HG03108 (cell line): ENCODE measurements at regions not wholly inside any gene's neighbourhood (a gene's known extent, or its start where the extent isn't known, plus 50 kb on each side); places are given as distances from the start of the nearest gene placed in this dataset.
A peak's percentile ranks its signal among the peaks of the same experiment; 100 is the strongest.
"Not testable (repeated sequence)": the region's sequence is repeated elsewhere in the genome, so short reads cannot be mapped to it uniquely, and the experiment has no call there.

Source experiments
- ATAC-seq: cut with Tn5 transposase; IDR thresholded peaks from one replicate; pipeline ENCODE4 v1.9.1; 2021; ENCODE audit warnings: moderate library complexity; ENCODE audit not compliant: unreplicated experiment

DNA sequence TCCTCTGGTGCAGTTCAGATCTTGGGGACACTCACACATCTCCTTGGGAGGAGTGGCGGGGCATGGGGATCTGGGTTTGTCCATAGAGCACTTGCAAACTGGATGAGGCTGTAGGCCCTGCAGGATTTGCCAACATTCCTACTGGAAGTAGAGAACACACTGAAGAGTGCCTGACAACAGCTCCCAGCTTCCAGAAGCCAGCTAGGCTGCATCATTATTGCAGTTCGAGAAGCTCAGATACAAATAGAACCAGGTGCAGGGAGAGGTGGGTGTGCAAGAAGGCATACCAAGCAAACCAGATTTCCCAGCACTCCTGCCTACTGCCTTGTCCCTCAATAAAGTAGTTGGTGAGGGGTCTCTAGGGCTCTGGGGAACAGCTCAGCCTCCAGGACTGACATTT is 52.5 kb downstream of the RHOB start:
- no peak for ATAC-seq

DNA sequence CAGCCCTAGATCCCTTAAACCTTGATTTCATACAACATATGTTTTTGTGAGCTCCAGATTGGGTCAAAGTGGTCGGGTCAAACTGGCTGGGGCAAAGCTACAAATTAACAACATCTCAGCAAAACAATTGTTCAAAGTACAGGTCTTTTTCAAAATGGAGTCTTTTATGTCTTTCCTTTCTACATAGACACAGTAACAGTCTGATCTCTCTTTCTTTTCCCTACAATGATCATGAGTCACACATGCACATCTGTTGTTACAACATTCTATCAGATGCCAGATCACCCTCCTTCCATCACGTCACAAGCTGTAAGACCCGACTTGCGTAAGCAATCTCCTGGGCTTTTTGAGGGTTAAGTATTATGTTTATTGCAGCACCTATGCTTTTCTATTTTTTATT is 55.1 kb downstream of the RHOB start:
- no peak for ATAC-seq

DNA sequence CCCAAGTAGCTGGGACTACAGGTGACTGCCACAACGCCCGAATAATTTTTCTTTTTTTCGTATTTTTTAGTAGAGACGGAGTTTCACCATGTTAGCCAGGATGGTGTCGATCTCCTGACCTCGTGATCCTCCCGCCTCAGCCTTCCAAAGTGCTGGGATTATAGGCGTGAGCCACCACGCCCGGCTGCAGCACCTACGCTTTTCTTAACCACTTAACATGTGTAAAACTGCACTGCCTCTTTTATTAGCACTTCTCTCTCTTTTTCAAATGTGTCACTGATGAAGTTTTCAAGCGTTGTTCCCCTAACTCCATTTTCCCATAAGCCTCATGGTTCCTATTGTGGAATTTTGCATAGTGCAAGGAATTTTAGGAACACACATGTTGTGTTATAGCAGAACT is 55.6 kb downstream of the RHOB start:
- ATAC-seq: not testable (repeated sequence)

DNA sequence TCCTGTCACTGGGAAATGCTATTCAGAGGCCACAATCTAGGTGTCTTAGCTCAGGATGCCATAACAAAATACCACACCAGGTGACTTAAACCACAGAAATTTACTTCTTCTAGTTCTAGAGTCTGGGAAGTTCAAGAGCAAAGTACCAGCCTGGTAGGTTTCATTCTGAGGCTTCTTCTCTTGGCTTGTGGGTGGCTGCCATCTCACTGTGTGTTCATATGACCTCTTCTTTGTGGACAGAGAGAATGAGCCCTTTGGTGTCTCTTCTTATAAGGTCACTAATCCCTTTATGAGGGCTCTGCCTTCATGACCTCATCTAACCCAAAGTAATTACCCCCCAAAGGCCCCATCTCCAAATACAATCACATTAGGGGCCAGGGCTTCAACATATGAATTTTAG is 57.3 kb downstream of the RHOB start:
- ATAC-seq: no peak

DNA sequence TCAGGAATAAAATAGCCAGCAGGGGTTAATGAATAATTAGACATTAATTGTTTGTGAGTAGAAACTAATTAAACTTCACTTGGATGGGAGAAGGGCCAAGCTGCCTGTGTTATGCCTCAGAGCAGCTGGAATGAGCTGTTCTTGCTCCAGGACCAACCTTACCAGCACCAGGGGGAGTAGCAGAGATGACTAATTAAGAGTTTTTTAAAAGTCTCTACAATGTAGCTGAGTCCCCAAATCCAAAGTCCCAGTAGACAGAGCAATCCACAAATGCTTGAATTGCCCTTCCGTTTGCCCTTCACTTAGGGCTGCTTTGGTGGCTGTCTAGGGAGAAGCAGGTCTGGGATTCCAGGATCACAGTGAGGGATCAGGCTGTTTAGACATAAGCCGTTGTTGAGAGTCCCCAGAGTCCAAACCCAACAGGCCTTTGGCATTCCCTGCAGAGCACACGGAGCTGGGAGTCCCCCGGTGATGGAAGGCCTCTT is 59.4 kb downstream of the RHOB start:
- ATAC-seq: no peak

DNA sequence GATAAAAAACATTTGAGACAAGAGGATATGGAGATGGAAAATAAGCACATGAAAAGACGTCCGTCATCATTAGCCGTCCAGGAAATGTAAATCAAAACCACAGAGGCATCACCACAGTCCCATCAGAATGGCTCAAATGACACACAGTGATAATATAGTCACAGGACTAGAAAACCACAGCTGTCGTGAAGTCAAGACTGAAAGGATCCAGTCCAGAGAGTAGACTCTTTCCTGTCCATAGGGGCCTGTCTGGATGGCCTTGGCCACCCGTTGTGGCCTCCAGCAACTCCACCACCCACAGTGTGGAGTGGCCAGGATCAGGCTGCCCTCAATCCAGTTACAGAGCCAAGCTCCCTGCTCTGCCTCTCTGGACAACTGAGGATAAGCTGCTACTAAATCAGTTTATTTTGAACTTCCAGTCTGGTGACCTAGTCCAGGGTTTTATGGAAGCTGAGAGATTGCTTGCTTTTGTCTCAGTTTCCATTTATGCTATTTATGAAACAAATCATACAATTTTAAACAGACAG is 60.4 kb downstream of the RHOB start:
- ATAC-seq: peak; percentile 96

DNA sequence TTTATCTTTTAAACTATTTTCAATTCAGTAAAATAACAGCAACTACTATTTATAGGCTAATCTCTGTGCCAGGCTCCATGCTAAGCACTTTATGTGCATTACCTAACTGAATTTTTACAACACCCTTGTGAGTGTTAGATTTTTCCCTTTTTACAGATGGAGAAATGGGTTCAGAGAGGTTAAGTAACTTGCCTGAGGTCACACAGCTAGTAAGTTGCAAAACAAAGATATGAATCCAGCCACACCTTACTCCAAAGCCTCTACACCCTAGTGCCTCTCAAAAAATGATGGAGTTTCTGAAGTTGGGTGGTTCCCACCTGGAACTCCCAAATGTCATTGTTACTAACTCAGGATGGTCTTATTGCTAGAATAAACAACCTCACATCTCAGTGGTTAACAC is 60.8 kb downstream of the RHOB start:
- no peak for ATAC-seq

DNA sequence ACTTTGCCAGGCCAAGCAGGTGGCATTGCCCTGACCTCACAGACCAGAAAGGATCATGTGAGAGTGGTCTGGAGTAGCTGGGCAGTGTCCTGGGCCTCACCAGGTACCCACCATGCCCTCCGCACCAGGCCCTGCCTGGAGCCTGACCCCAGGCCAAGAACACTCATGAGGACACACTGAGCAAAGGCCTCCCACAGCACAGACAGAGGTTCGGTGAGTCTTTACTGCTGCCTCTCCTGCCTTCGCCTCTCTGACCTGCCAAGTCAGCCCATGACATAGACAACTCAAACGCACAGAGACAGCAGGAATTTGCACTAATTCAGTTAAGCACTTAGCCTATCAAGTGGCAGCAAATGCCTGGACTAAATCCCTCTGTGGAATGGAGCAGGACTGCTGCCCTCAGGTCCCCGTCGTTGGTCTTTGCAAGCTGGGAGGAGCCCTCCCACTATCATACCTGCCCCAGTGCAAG is 62.5 kb downstream of the RHOB start:
- no peak for ATAC-seq

DNA sequence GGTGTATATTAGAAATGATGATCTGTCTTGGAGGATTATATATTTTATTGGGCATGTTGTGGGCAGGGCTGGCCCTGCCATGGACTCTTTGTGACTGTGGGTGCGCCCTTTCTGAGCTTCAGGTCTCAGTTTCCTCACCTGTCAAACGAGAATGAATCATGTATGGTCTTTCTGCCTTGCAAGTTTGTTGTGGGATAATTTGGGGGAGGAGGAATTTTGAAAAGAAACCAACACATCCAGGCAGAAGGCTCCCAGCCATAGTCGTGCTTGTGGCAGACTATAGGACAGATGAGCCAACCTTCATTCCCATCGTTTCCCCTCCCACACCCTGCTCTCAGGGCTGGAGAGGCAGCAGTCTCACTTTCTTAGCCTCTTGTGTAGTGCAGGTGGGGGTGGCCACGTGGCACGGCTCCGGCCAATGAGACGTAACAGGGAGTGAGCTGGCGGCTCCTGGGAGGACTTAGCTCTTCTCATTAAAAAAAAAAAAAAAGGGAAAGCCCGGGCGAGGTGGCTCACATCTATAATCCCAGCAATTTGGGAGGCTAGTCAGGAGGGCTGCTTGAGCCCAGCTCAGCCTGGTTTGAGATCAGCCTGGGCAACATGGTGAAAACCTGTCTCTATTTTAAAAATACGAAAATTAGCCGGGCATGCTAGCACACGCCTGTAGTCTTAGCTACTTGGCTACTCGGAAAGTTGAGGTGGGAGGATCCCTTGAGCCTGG is 63.1 kb downstream of the RHOB start:
- no peak for ATAC-seq

DNA sequence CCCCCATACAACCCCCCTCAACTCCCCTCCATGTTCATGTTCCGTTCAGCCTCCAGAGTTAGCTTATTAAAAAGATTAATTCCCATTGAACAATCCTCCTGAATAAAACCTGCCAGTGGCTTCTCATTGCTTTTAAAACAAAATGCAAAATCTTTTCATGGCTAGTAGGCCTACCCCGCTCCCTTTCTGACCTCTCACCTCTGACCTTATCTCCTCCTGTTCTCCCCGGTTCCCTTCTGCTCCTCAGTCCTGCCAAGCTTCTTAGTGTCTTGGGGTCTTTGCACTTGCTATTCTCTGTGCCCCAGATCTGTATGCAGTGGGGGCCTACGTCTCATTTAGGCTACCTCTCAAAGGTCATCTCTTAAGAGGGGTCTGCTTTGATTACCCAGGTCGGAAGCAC is 64.3 kb downstream of the RHOB start:
- no peak for ATAC-seq

DNA sequence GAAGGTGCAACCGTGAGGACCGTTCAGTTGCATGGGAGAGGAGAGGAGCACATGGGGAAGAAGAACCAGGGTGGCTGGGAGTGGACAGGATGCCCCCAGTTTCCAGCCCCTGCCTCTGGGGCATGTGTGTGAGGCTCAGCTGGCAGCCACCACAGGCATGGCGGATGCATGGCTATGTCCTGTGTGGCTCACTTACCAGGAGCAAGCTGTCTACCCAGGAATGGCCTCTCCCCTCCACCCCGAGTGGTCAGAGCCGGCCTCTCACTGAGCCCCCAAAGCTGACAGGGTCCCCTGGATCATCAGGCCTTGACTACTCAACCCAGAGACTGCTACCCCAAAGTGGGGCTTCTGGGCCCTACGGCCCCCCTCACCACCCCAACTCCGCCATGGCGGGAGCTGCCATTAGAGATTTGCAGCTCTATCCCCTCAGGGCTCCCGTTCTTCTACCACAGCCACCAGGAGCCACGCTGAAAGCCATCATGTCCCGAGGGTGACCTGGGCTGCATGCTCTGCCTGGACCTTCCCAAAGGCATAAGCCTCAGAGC is 65.3 kb downstream of the RHOB start:
- ATAC-seq: no peak

DNA sequence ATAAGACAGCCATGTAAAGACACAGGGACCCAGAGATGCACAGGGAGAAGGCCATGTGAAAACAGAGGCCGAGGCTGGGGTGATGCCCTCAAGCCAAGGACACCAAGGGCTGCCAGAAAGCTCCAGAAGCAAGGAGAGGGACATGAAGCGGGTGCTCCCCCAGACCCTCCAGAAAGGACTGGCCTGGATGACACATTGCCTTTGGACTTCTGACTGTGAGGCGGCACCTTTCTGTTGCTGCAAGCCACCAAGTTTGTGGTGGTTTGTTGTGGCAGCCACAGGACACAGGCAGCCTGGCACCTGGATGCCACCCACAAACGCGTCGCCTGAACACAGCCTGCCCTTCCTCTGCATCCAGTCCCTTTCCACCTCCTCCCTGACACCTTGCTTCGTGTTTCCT is 67.1 kb downstream of the RHOB start:
- ATAC-seq: no peak

DNA sequence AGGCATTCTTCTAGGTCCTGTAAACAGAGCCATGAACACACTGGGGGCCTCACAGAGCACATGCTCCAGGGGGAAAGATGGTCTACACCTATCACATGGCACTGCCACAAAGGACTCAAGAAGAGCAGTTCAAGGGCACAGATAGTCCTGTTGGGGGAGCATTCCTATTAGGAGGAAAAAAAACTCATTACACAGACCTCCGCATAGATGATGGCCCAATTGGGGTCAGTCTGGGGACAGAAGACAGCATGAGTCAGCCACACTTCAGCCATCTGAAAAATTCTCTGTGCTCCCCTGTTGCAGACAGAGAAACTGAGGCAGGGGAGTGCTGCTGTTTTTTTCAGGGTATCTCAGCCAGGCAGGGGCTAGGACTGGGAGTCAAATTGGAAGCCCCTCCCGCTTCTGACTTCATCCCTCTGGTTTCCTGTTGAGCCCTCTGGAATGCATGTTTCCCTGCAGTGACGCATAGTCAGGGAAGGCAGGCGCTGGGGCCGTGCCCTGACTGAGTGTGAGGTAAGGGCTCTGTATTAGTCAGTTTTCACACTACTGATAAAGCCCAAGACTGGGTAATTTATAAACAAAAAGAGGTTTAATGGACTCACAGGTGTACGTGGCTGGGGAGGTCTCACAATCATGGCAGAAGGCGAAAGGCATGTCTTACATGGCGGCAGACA is 67.9 kb downstream of the RHOB start:
- ATAC-seq: no peak

DNA sequence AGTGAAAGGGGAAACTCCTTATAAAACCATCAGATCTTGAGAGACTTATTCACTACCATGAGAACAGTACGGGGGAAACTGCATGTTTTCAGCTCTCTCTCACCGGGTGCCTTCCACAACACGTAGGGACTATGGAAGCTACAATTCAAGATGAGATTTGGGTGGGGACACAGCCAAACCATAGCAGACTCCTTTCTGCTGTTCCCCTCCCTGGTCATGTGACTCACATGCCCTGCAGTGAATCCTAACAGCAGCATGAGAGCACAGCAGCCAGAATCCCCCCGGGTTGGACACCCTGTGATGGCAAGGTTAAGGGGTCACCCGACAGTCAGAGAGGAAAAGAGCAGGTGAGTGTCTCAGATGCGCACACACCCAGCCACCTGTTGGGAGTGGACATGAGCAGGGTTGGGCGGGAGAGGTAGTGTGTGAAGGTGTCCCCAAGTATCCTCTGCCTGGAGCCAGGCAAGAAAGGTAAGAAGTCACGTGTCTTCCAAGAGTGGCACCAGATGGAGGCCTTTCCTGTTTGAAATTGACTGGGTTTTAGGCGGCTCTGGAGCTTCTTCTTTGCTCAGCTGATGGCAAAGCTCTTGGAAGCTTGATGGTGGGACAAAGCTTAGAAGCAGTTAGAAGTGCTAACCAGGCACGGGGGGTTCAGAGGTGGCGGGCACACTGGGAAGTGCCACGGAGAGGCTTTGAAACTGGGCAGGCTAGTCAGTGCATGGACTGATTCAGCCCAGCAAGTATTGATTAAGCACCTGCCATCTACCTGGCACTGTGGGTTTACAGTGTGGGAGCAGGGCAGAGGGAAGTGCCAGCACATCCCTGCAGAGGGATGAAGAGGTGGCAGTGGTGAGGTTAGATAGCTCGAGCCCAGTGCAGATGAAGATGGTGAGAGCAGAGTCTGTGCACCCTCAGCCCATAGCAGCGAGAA is 68.7 kb downstream of the RHOB start:
- ATAC-seq: no peak

DNA sequence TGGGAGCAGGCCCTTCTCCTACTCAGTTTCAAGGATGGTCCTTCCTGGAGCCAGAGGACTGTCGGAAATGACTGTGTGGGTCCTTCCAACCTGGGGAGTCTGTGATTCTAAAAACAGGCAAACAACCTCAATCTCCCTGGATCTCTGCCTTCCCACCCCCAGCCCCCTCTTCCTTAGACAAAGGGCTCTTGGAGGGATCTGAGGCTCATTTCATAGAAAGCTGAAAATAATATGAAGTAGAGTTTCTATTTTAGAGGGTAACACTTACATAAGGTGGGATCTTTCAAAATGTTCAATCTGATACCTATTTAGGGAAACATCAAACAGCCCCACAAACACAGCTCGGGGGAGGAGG is 69.4 kb downstream of the RHOB start:
- ATAC-seq: no peak

DNA sequence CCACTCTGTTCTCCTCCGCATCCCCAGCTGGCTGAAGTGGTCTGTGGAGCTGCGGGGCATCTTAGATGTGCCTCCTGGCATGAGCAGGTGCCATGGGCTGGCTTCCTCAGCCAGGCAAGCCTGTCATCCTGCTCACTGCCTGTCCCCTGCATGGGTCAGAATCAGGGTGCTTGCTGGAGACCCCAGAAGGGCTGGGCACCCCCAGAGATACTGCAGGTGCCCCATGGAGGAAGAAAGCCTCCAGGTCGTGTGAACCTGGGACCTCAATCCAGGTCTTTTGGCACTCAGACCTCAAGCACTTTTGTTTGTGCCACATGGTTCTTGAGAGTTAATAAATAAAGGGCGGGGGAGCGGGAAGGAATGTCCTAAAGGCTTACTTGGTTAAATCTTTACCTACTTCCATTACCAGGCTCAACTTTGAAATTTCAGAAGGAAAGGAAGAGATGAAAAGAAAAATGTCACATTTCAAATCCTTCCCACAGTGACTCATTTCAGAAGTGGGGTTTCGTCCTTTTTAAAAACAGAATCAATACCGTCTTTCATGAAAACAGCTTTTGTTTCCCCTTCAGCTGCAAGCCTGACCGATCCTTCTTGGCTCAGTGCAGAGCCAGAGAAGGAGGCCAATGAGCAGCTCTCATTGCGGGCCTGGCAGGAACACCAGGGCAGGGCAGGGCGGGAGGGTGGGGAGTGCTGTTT is 69.9 kb downstream of the RHOB start:
- peak; percentile 88 for ATAC-seq

DNA sequence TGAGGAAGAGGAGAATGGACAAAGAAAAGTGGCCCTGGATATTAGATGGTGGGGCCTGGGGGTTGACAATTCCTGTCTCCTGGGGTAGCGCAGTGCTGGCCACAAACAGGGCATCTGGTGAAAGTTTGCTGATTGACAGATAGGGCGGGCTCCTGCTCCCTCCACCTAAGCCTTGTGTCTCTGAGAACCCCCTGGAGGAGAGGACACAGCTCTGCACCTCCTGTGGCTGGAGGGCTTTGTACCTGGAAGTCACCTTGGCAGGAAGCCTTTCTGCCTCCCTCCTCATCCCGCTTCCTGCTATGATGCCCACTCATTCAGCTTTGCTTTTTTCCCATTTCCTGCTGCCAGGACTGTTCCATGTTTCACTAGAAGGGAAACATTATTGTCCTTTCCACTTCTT is 72.4 kb downstream of the RHOB start:
- ATAC-seq: no peak

DNA sequence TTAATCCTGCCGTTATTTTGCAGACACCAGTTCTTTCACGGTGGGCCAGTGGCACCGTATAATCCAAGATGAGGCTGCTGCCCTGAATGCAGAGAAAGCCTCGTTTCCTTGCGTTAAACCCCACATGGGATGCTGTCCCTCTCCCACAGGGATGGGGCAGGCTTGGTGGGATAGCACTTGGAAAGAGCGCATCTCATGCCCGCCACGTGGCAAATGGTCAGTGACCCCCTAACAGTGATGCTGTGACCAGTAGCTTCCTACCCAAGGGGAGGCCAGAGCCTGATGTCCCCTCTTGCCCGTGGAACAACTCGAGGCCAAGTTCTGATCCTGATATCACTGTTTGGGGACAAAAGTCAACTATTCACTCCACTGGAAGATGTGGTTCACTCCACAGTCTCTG is 73.3 kb downstream of the RHOB start:
- ATAC-seq: no peak

DNA sequence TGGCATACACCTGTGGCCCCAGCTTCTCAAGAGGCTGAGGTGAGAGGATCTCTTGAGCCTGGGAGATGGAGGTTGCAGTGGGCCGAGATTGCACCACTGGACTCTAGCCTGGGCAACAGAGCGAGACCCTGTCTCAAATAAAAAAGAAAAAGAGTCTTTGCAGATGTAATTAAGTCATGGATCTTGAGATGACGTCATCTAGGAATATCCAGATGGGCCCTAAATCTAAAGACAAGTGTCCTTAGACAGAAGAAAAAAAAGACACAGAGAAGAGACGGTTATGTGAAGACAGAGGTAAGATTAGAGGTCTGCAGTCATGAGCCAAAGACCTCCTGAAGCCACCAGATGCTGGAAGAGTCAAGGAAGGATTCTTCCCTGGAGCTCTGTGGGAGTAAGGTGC is 74.3 kb downstream of the RHOB start:
- no peak for ATAC-seq

DNA sequence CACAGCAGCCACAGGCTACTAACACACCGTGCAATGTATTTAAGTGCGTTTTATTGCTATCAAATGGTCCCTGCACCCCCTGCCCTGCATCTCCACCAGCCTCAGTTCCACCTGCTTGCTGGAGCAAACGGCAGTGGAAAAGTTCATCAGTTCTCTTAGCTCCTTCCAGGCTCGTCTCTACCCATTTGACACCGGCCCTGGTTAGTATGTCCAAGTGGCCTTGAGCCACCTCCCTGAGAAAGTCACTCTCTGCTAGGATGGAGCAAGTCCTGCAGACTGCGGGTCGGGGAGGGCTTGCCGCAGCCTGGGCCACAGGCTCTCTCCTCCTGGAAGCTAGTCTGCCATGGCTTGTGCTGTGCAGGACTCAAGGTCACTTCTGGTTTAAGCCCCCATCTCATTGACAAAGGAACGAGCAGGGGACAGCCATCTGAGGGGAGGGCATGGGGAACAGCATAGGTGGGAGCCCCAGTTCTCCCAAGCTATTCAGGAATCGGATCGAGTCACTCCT is 74.9 kb downstream of the RHOB start:
- no peak for ATAC-seq
